HEK293T (cell line): ENCODE measurements at regions not wholly inside any gene's neighbourhood (a gene's known extent, or its start where the extent isn't known, plus 50 kb on each side); places are given as distances from the start of the nearest gene placed in this dataset.

Source experiments
- ARNT ChIP-seq: fragments of 450-650 bp; IDR thresholded peaks from 2 replicates; pipeline ENCODE4 v1.6.1; 2017; ENCODE audit warnings: mild to moderate bottlenecking
- BHLHE40 ChIP-seq: fragments of 450-650 bp; IDR thresholded peaks from 2 replicates; pipeline ENCODE4 v1.6.1; 2016; ENCODE audit warnings: mild to moderate bottlenecking, moderate library complexity, borderline replicate concordance
- CTBP1 ChIP-seq: fragments of 450-650 bp; IDR thresholded peaks from 2 replicates; pipeline ENCODE4 v1.6.1; 2016; ENCODE audit warnings: borderline replicate concordance
- FOXA1 ChIP-seq: fragments of 450-650 bp; IDR thresholded peaks from 2 replicates; pipeline ENCODE4 v1.6.1; 2016; ENCODE audit warnings: mild to moderate bottlenecking
- FOXM1 ChIP-seq: fragments of 450-650 bp; IDR thresholded peaks from 2 replicates; pipeline ENCODE4 v1.6.1; 2017; ENCODE audit warnings: mild to moderate bottlenecking, borderline replicate concordance
- HDGF ChIP-seq: fragments of 450-650 bp; IDR thresholded peaks from 2 replicates; pipeline ENCODE4 v1.6.1; 2017; ENCODE audit warnings: antibody characterized with exemption, borderline replicate concordance
- NFRKB ChIP-seq: fragments of 450-650 bp; IDR thresholded peaks from 2 replicates; pipeline ENCODE4 v1.6.1; 2016; ENCODE audit warnings: mild to moderate bottlenecking, moderate library complexity
- SP1 ChIP-seq: fragments of 450-650 bp; IDR thresholded peaks from 2 replicates; pipeline ENCODE4 v1.6.1; 2017
- SUZ12 ChIP-seq: fragments of 450-650 bp; IDR thresholded peaks from 2 replicates; pipeline ENCODE4 v1.6.1; 2016; ENCODE audit warnings: mild to moderate bottlenecking
- ZNF384 ChIP-seq: fragments of 450-650 bp; IDR thresholded peaks from 2 replicates; pipeline ENCODE4 v1.6.1; 2016

DNA sequence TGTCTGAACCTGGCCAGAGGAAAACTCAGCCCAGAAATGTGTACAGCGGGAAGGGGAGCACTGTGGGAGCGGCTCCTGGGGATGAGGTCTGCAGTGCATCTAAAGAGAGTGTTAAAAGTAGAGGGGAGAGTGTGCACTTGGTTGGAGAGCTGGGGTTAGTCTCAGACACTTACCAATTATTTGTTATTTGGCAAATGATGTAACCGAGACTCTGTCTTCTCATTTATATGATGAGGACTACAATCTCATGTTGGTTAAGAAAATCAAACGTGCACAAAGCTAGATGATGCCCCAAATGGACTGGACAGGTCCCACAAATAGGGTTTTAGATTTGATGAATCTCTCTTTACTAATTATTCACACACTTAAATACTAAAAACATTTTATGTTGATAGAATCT, 962.4 kb downstream of the GATA3 start:
- no peak for TF ChIP-seq FOXM1
- no peak for TF ChIP-seq NFRKB
- TF ChIP-seq SP1, result no peak
- no peak for TF ChIP-seq ZNF384
- no peak for TF ChIP-seq ARNT
- no peak for TF ChIP-seq SUZ12
- TF ChIP-seq BHLHE40, result no peak
- TF ChIP-seq FOXA1, result no peak
- no peak for TF ChIP-seq CTBP1
- TF ChIP-seq HDGF, result no peak
